ENCODE measurements at regions not wholly inside any gene's neighbourhood (a gene's known extent, or its start where the extent isn't known, plus 50 kb on each side); places are given as distances from the start of the nearest gene placed in this dataset.

GRCh38 chr10:121241337-121241736 lies 356.9 kb downstream of the FGFR2 start:
- H3K27me3 ChIP-seq (ENCODE audit: insufficient read depth), result no peaks in the 10 kb centered on the region
- DNase-seq (ENCODE audit: low spot score), result no peak

More at GRCh38 chr10:121241337-121241736, 356.9 kb downstream of the FGFR2 start:
- Histone ChIP-seq H3K79me2 (replicated peaks; ENCODE audit: insufficient read depth) (no peaks in the 10 kb centered on the region), H3K27ac (ENCODE audit: low read depth) (no peak overlapping the region), H3K4me3 (no peak overlapping the region), H3K4me1 (ENCODE audit: insufficient read depth) (no peaks in the 10 kb centered on the region), H2AFZ (no peak overlapping the region), H3K9me2 (ENCODE audit: insufficient read depth) (0 out of 2 replicates have a peak, but pooled peaks cover 7% of the 10 kb centered on the region), H3K36me3 (ENCODE audit: insufficient read depth) (no peaks in the 10 kb centered on the region), H4K20me1 (replicated peaks; ENCODE audit: insufficient read depth) (no peaks in the 10 kb centered on the region), H3K4me2 (no peak overlapping the region), H3F3A (replicated peaks; ENCODE audit: low read depth) (no peaks in the 10 kb centered on the region)
- no peak for ATAC-seq
- no peak overlapping the region for H3K4me3 Mint-ChIP-seq
- peaks cover 13% of the 10 kb centered on the region; the same call in 2 of the 3 replicates for H3K36me3 Mint-ChIP-seq (ENCODE audit: low read depth)
- TF ChIP-seq CTCF (conservative IDR thresholded peaks at IDR 0.05; ENCODE audit: low read depth in 2 of 2) (no peak), REST (IDR thresholded peaks at IDR 0.05; ENCODE audit: unreplicated experiment) (no peak), CREB1 (CRISPR knock-in tag; IDR thresholded peaks at IDR 0.05; ENCODE audit: low read depth) (no peak), NANOG (IDR thresholded peaks at IDR 0.05; ENCODE audit: borderline replicate concordance) (no peak), STAT1 (IDR thresholded peaks at IDR 0.05; ENCODE audit: unreplicated experiment) (no peak), EZH2 (IDR thresholded peaks at IDR 0.05; ENCODE audit: low read depth, unreplicated experiment) (no peak), ZNF462 (CRISPR knock-in tag; IDR thresholded peaks at IDR 0.05) (no peak), POLR2AphosphoS5 (IDR thresholded peaks at IDR 0.05; ENCODE audit: low read depth) (no peak), EZH2phosphoT487 (IDR thresholded peaks at IDR 0.05; ENCODE audit: unreplicated experiment) (no peak), ZNF114 (CRISPR knock-in tag; IDR thresholded peaks at IDR 0.05) (no peak), ZNF331 (CRISPR knock-in tag; IDR thresholded peaks at IDR 0.05; ENCODE audit: low read depth) (no peak), JUNB (IDR thresholded peaks at IDR 0.05; ENCODE audit: unreplicated experiment) (no peak), ETS1 (IDR thresholded peaks at IDR 0.05) (no peak)
- peaks cover 7% of the 10 kb centered on the region for H3K4me1 Mint-ChIP-seq
- no peaks in the 10 kb centered on the region for H3K27me3 Mint-ChIP-seq (ENCODE audit: insufficient read depth, low read depth, poor library complexity)
- peaks cover 12% of the 10 kb centered on the region for H3K9me3 Mint-ChIP-seq
- no peak overlapping the region for H3K27ac Mint-ChIP-seq

All from GM23338 (cell line).